ENCODE measurements at regions not wholly inside any gene's neighbourhood (a gene's known extent, or its start where the extent isn't known, plus 50 kb on each side); places are given as distances from the start of the nearest gene placed in this dataset.

- no peak for DNase-seq (ENCODE audit: extremely low spot score)
- Histone ChIP-seq H3K4me1 (ENCODE audit: insufficient read depth) (no peaks in the 10 kb centered on the region), H3K27ac (ENCODE audit: low read depth) (no peak overlapping the region), H3K36me3 (ENCODE audit: insufficient read depth) (no peaks in the 10 kb centered on the region), H3K4me3 (ENCODE audit: low read depth, low read length) (no peak overlapping the region)
- WGBS: 49% methylated on average over 3 of the region's 3 CpGs
Measured at GRCh38 chr4:175970072-175970471, 95.6 kb upstream of the WDR17 start.

GRCh38 chr4:175970724-175971123 is 94.9 kb upstream of the WDR17 start:
- no peak for DNase-seq (ENCODE audit: extremely low spot score)
- Histone ChIP-seq H3K4me3 (ENCODE audit: low read depth, low read length) (no peak overlapping the region), H3K4me1 (ENCODE audit: insufficient read depth) (no peaks in the 10 kb centered on the region), H3K27ac (ENCODE audit: low read depth) (no peak overlapping the region), H3K36me3 (ENCODE audit: insufficient read depth) (no peaks in the 10 kb centered on the region)
- 65% methylated on average over 8 of the region's 8 CpGs for WGBS

GRCh38 chr4:175971388-175972179 is 94.1 kb upstream of the WDR17 start:
- no peak overlapping the region for H3K4me3 ChIP-seq (ENCODE audit: low read depth, low read length)
- no peaks in the 10 kb centered on the region for H3K4me1 ChIP-seq (ENCODE audit: insufficient read depth)
- no peaks in the 10 kb centered on the region for H3K36me3 ChIP-seq (ENCODE audit: insufficient read depth)
- H3K27ac ChIP-seq (ENCODE audit: low read depth): no peak overlapping the region
- WGBS: 69% methylated on average over 11 of the region's 11 CpGs
- DNase-seq (ENCODE audit: extremely low spot score): no peak

DNA sequence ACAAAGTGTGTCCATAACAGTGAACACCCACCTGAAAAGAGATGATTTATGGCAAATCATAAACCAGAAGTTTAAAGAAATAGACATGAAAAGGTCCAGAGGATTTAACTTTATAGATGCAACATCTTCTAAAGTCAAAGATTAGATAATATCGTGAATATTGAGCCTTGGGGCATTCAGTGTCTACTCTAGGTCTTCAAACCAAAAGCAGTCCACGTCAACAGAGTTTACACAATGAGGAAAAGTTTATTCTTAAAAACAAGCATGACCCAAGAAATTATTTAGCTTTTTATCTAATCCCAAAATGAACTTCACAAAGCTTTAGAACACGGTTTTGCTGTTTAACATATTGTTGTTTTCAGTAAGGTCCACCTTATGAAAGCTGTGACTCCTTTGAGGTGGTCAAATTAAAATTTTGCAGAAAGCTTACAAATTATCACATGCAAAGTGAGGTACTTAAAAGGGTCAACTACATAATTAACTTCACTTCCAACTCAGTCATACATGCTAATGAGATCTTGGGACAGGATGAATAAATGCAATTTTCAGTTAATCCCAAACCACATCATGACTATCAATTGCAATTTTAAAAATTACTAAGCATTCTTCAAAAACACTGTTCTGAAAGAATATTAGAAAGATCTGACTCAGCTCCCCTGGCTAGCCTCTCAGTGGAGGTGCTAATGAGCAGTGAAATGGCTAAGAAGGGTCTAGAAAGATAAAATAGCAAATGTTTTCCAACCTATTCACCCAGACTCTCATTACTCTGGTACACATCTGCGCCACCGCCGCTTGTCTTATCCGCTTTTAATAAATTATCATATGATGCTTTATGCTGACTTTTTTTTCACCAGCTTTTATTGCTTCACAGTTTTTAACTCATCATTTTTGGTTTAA is 92.4 kb upstream of the WDR17 start:
- Histone ChIP-seq H3K4me3 (ENCODE audit: low read depth, low read length) (no peak overlapping the region), H3K36me3 (ENCODE audit: insufficient read depth) (no peaks in the 10 kb centered on the region), H3K4me1 (ENCODE audit: insufficient read depth) (no peaks in the 10 kb centered on the region), H3K27ac (ENCODE audit: low read depth) (no peak overlapping the region)
- DNase-seq (ENCODE audit: extremely low spot score): no peak
- WGBS: 80% methylated on average over 7 of the region's 7 CpGs

DNA sequence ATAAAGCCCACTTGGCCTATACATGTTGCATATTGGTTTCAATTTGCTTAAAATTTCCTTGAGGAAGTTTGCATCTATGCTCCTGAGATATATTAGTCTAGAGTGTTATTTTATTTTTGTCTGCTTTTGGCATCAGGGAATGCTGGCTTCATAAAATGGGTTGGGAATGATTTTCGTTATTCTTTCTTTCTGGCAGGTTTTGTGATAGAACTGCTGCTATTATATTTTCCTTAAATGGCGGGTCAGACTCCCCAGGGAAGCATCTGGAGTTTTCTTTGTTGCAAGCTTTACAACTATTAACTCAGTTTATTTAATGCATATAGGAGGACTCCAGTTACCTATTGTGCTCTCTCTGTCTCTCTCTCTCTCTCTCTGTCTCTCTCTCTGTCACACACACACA is 82.0 kb upstream of the WDR17 start:
- Histone ChIP-seq H3K27ac (ENCODE audit: low read depth) (no peak overlapping the region), H3K4me1 (ENCODE audit: insufficient read depth) (no peaks in the 10 kb centered on the region), H3K4me3 (ENCODE audit: low read depth, low read length) (no peak overlapping the region), H3K36me3 (ENCODE audit: insufficient read depth) (no peaks in the 10 kb centered on the region)
- no peak for DNase-seq (ENCODE audit: extremely low spot score)
- 79% methylated on average over 2 of the region's 2 CpGs for WGBS

DNA sequence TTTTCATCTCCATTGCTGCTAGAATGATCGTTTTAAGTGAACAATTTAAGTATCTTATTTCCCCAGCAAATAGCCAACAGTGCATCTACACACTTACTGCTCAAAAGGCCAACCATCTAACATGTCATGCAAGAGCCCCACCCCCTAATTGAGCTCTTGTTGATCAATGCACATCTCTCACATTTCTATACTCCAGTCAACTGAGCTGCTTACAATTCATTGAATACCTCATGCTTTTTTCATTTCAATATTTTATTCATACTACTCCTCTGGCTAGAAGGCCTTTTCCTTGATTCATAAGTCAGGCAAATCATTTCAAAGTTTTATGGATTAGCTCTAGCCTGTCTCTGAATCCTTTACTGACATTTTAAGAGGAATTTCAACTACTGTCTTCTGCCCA is 79.0 kb upstream of the WDR17 start:
- H3K36me3 ChIP-seq (ENCODE audit: insufficient read depth): no peaks in the 10 kb centered on the region
- no peaks in the 10 kb centered on the region for H3K4me1 ChIP-seq (ENCODE audit: insufficient read depth)
- H3K4me3 ChIP-seq (ENCODE audit: low read depth, low read length): no peak overlapping the region
- WGBS: 82% methylated on average over 1 of the region's 1 CpG
- DNase-seq (ENCODE audit: extremely low spot score): no peak
- H3K27ac ChIP-seq (ENCODE audit: low read depth): no peak overlapping the region

GRCh38 chr4:175988511-175988910 is 77.1 kb upstream of the WDR17 start:
- Histone ChIP-seq H3K36me3 (ENCODE audit: insufficient read depth) (no peaks in the 10 kb centered on the region), H3K4me1 (ENCODE audit: insufficient read depth) (no peaks in the 10 kb centered on the region), H3K27ac (ENCODE audit: low read depth) (no peak overlapping the region), H3K4me3 (ENCODE audit: low read depth, low read length) (no peak overlapping the region)
- DNase-seq (ENCODE audit: extremely low spot score): no peak
- WGBS: 87% methylated on average over 1 of the region's 1 CpG

- no peaks in the 10 kb centered on the region for H3K4me1 ChIP-seq (ENCODE audit: insufficient read depth)
- no peaks in the 10 kb centered on the region for H3K36me3 ChIP-seq (ENCODE audit: insufficient read depth)
- DNase-seq (ENCODE audit: extremely low spot score): no peak
- no peak overlapping the region for H3K27ac ChIP-seq (ENCODE audit: low read depth)
- no peak overlapping the region for H3K4me3 ChIP-seq (ENCODE audit: low read depth, low read length)
Measured at GRCh38 chr4:175996206-175996605, 69.4 kb upstream of the WDR17 start.

- Histone ChIP-seq H3K36me3 (ENCODE audit: insufficient read depth) (no peaks in the 10 kb centered on the region), H3K27ac (ENCODE audit: low read depth) (no peak overlapping the region), H3K4me3 (ENCODE audit: low read depth, low read length) (no peak overlapping the region), H3K4me1 (ENCODE audit: insufficient read depth) (peaks cover 1% of the 10 kb centered on the region)
- DNase-seq (ENCODE audit: extremely low spot score): no peak
- WGBS: 37% methylated on average over 2 of the region's 2 CpGs
Measured at GRCh38 chr4:175997291-175997690, 68.3 kb upstream of the WDR17 start.

GRCh38 chr4:175998782-175999181 is 66.9 kb upstream of the WDR17 start:
- no peak for DNase-seq (ENCODE audit: extremely low spot score)
- H3K4me3 ChIP-seq (ENCODE audit: low read depth, low read length): no peak overlapping the region
- no peaks in the 10 kb centered on the region for H3K36me3 ChIP-seq (ENCODE audit: insufficient read depth)
- H3K4me1 ChIP-seq (ENCODE audit: insufficient read depth): peaks cover 1% of the 10 kb centered on the region
- H3K27ac ChIP-seq (ENCODE audit: low read depth): no peak overlapping the region

GRCh38 chr4:175999944-176000343 is 65.7 kb upstream of the WDR17 start:
- Histone ChIP-seq H3K4me3 (ENCODE audit: low read depth, low read length) (no peak overlapping the region), H3K27ac (ENCODE audit: low read depth) (no peak overlapping the region), H3K4me1 (ENCODE audit: insufficient read depth) (peaks cover 1% of the 10 kb centered on the region), H3K36me3 (ENCODE audit: insufficient read depth) (no peaks in the 10 kb centered on the region)
- DNase-seq (ENCODE audit: extremely low spot score): no peak
- 89% methylated on average over 2 of the region's 2 CpGs for WGBS

- no peak for DNase-seq (ENCODE audit: extremely low spot score)
- Histone ChIP-seq H3K4me1 (ENCODE audit: insufficient read depth) (peaks cover 1% of the 10 kb centered on the region), H3K36me3 (ENCODE audit: insufficient read depth) (no peaks in the 10 kb centered on the region), H3K4me3 (ENCODE audit: low read depth, low read length) (peak overlapping the region; percentile 49), H3K27ac (ENCODE audit: low read depth) (no peak overlapping the region)
- 2% methylated on average over 41 of the region's 41 CpGs for WGBS
Measured at GRCh38 chr4:176001151-176002006, 64.3 kb upstream of the WDR17 start.

DNA sequence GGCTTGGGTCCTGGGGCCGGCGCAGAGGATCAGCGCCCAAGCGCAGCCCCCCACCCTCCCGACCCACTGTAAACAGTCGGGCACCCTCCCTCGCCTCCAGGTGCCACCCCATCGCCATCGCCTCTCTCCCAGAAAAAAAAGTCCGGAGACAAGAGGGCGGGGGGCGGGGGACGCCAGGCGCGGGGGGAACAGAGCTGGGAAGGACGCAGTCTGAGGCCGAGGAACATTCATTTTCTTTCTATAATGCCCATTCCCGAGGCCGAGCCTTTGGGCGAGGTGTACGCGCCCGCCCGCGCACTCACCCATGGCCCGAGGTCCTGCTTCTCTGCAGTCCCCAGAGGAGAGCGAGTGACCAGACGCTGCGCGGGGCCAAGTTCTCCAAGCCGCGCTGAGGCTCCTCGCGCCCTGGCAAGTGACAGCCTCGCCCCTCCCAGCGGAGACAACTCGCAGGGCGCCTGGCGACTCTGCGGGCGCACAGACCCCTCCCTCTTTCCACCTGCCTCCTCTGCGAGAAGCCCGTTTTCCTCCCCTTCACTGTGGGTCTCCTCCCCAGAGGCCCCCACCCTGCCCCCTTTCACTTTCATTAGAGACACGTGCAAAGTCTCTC is 63.5 kb upstream of the WDR17 start:
- Histone ChIP-seq H3K36me3 (ENCODE audit: insufficient read depth) (no peaks in the 10 kb centered on the region), H3K4me3 (ENCODE audit: low read depth, low read length) (peak overlapping the region; percentile 49), H3K27ac (ENCODE audit: low read depth) (no peak overlapping the region), H3K4me1 (ENCODE audit: insufficient read depth) (peaks cover 1% of the 10 kb centered on the region)
- WGBS: under 1% methylated on average over 44 of the region's 44 CpGs
- no peak for DNase-seq (ENCODE audit: extremely low spot score)

Measured in urinary bladder (tissue), 3 donors.